ENCODE measurements at regions not wholly inside any gene's neighbourhood (a gene's known extent, or its start where the extent isn't known, plus 50 kb on each side); places are given as distances from the start of the nearest gene placed in this dataset.

GRCh38 chr9:117546894-117547678, 132.2 kb upstream of the ASTN2 start:
- Histone ChIP-seq H3K4me1 (ENCODE audit: insufficient read depth) (no peaks in the 10 kb centered on the region), H3K27me3 (no peaks in the 10 kb centered on the region), H3K79me2 (no peaks in the 10 kb centered on the region), H4K20me1 (ENCODE audit: insufficient read depth, poor library complexity, severe bottlenecking) (no peaks in the 10 kb centered on the region), H3K36me3 (replicated peaks; ENCODE audit: insufficient read depth, low read depth) (no peaks in the 10 kb centered on the region), H3K4me3 (no peak overlapping the region), H3K4me2 (peak overlapping the region; percentile 69), H3K27ac (no peak overlapping the region), H2AFZ (peak overlapping the region; percentile 10), H3K9me3 (ENCODE audit: low read depth) (no peaks in the 10 kb centered on the region), H3K9me2 (replicated peaks; ENCODE audit: insufficient read depth) (no peaks in the 10 kb centered on the region)
- TF ChIP-seq EZH2phosphoT487 (IDR thresholded peaks at IDR 0.05; ENCODE audit: low read depth, severe bottlenecking, unreplicated experiment), result no peak
- no peak for TF ChIP-seq CTCF (IDR thresholded peaks at IDR 0.05; ENCODE audit: poor library complexity)
- TF ChIP-seq EZH2 (IDR thresholded peaks at IDR 0.05; ENCODE audit: borderline replicate concordance), result no peak
- WGBS (ENCODE audit: low lambda C conversion rate, missing lambda C conversion rate), result 37% methylated on average over 16 of the region's 20 CpGs
- peak; percentile 30 for DNase-seq (ENCODE audit: low spot score)

GRCh38 chr9:117545846-117546245, 131.0 kb upstream of the ASTN2 start:
- no peak for DNase-seq (ENCODE audit: low spot score)
- no peaks in the 10 kb centered on the region for H3K9me2 ChIP-seq (replicated peaks; ENCODE audit: insufficient read depth)
- H3K4me3 ChIP-seq, result no peak overlapping the region
- no peaks in the 10 kb centered on the region for H3K4me1 ChIP-seq (ENCODE audit: insufficient read depth)
- no peak overlapping the region for H3K27ac ChIP-seq
- WGBS (ENCODE audit: low lambda C conversion rate, missing lambda C conversion rate), result 83% methylated on average over 1 of the region's 1 CpG
- no peaks in the 10 kb centered on the region for H4K20me1 ChIP-seq (ENCODE audit: insufficient read depth, poor library complexity, severe bottlenecking)
- TF ChIP-seq EZH2 (IDR thresholded peaks at IDR 0.05; ENCODE audit: borderline replicate concordance), result no peak
- peak; percentile 9 for TF ChIP-seq CTCF (IDR thresholded peaks at IDR 0.05; ENCODE audit: poor library complexity)
- no peak for TF ChIP-seq EZH2phosphoT487 (IDR thresholded peaks at IDR 0.05; ENCODE audit: low read depth, severe bottlenecking, unreplicated experiment)
- H3K9me3 ChIP-seq (ENCODE audit: low read depth), result no peaks in the 10 kb centered on the region
- H3K27me3 ChIP-seq, result no peaks in the 10 kb centered on the region
- no peak overlapping the region for H2AFZ ChIP-seq
- H3K36me3 ChIP-seq (replicated peaks; ENCODE audit: insufficient read depth, low read depth), result no peaks in the 10 kb centered on the region
- no peak overlapping the region for H3K4me2 ChIP-seq
- H3K79me2 ChIP-seq, result no peaks in the 10 kb centered on the region

GRCh38 chr9:117543089-117543488, 128.2 kb upstream of the ASTN2 start:
- H3K4me2 ChIP-seq, result no peak overlapping the region
- DNase-seq (ENCODE audit: low spot score), result no peak
- no peaks in the 10 kb centered on the region for H3K4me1 ChIP-seq (ENCODE audit: insufficient read depth)
- TF ChIP-seq CTCF (IDR thresholded peaks at IDR 0.05; ENCODE audit: poor library complexity), result no peak
- TF ChIP-seq EZH2 (IDR thresholded peaks at IDR 0.05; ENCODE audit: borderline replicate concordance), result no peak
- no peak for TF ChIP-seq EZH2phosphoT487 (IDR thresholded peaks at IDR 0.05; ENCODE audit: low read depth, severe bottlenecking, unreplicated experiment)
- no peak overlapping the region for H3K4me3 ChIP-seq
- H3K9me3 ChIP-seq (ENCODE audit: low read depth), result no peaks in the 10 kb centered on the region
- H3K27ac ChIP-seq, result no peak overlapping the region
- 27% methylated on average over 2 of the region's 2 CpGs for WGBS (ENCODE audit: low lambda C conversion rate, missing lambda C conversion rate)
- no peaks in the 10 kb centered on the region for H3K79me2 ChIP-seq
- H3K36me3 ChIP-seq (replicated peaks; ENCODE audit: insufficient read depth, low read depth), result no peaks in the 10 kb centered on the region
- no peaks in the 10 kb centered on the region for H3K27me3 ChIP-seq
- no peak overlapping the region for H2AFZ ChIP-seq
- no peaks in the 10 kb centered on the region for H3K9me2 ChIP-seq (replicated peaks; ENCODE audit: insufficient read depth)
- H4K20me1 ChIP-seq (ENCODE audit: insufficient read depth, poor library complexity, severe bottlenecking), result no peaks in the 10 kb centered on the region

All from hepatocyte (in vitro differentiated cells).